ENCODE measurements at regions not wholly inside any gene's neighbourhood (a gene's known extent, or its start where the extent isn't known, plus 50 kb on each side); places are given as distances from the start of the nearest gene placed in this dataset.
A peak's percentile ranks its signal among the peaks of the same experiment; 100 is the strongest.
"Not testable (repeated sequence)": the region's sequence is repeated elsewhere in the genome, so short reads cannot be mapped to it uniquely, and the experiment has no call there.

DNA sequence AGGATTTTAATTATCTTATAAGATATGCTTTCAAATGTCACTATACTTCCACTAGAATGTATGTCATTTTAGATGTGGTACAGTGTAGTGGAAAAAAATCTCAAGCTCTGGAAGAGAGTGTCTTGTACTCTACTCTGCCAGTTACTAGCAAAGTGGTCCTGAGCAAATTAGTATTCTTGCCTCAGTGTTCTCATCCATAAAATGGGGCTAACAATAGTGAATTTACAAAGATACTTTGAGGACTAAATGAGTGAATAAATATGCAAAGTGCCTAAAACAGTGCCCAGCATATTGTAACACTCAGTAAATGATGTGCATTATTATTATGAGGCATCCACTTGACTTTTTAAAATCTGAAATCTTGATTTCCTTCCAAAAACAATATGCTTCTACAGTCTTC lies 488.9 kb upstream of the PHF14 start:
- Histone ChIP-seq H3K4me3 (no peak overlapping the region), H3K36me3 (no peaks in the 10 kb centered on the region), H3K27me3 (no peaks in the 10 kb centered on the region), H3K27ac (no peak overlapping the region), H3K9me3 (no peaks in the 10 kb centered on the region), H3K4me1 (no peaks in the 10 kb centered on the region)
- no peak for DNase-seq
- TF ChIP-seq POLR2AphosphoS5 (IDR thresholded peaks at IDR 0.05) (no peak), POLR2A (IDR thresholded peaks at IDR 0.05) (no peak)
- TF ChIP-seq, protein P1, sequence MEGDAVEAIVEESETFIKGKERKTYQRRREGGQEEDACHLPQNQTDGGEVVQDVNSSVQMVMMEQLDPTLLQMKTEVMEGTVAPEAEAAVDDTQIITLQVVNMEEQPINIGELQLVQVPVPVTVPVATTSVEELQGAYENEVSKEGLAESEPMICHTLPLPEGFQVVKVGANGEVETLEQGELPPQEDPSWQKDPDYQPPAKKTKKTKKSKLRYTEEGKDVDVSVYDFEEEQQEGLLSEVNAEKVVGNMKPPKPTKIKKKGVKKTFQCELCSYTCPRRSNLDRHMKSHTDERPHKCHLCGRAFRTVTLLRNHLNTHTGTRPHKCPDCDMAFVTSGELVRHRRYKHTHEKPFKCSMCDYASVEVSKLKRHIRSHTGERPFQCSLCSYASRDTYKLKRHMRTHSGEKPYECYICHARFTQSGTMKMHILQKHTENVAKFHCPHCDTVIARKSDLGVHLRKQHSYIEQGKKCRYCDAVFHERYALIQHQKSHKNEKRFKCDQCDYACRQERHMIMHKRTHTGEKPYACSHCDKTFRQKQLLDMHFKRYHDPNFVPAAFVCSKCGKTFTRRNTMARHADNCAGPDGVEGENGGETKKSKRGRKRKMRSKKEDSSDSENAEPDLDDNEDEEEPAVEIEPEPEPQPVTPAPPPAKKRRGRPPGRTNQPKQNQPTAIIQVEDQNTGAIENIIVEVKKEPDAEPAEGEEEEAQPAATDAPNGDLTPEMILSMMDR (IDR thresholded peaks at IDR 0.05) = no peak
- intact Hi-C loops (cut with DNase I) = no loop called here

- intact Hi-C loops (cut with DNase I); H3K4me1 ChIP-seq; H3K36me3 ChIP-seq; H3K4me3 ChIP-seq; H3K9me3 ChIP-seq; H3K27me3 ChIP-seq; H3K27ac ChIP-seq: not testable (repeated sequence)
- DNase-seq = peak; percentile 48
- WGBS, 2 donors = 86 to 90% methylated on average over 18 of the region's 18 CpGs
Measured at GRCh38 chr7:10501206-10501884, 472.3 kb upstream of the PHF14 start.

- DNase-seq = no peak
- WGBS, 2 donors = 93 to 98% methylated on average over 2 of the region's 2 CpGs
- Histone ChIP-seq H3K4me3 (no peak overlapping the region), H3K27ac (no peak overlapping the region), H3K27me3 (no peaks in the 10 kb centered on the region), H3K36me3 (no peaks in the 10 kb centered on the region), H3K9me3 (no peaks in the 10 kb centered on the region), H3K4me1 (no peaks in the 10 kb centered on the region)
- intact Hi-C loops (cut with DNase I) = no loop called here
- TF ChIP-seq POLR2AphosphoS5 (IDR thresholded peaks at IDR 0.05) = no peak
Measured at GRCh38 chr7:10507032-10507431, 466.6 kb upstream of the PHF14 start.

- H3K4me1 ChIP-seq = no peaks in the 10 kb centered on the region
- 35 to 53% methylated on average over 2 of the region's 2 CpGs for WGBS, 2 donors
- peaks cover 0 to 2% (median 0%) of the 10 kb centered on the region in 4 donors for H3K9me3 ChIP-seq
- no peak for TF ChIP-seq POLR2AphosphoS5 (IDR thresholded peaks at IDR 0.05)
- no peak for TF ChIP-seq EP300 (IDR thresholded peaks at IDR 0.05)
- no peak for TF ChIP-seq POLR2A (IDR thresholded peaks at IDR 0.05)
- TF ChIP-seq, protein P1 (IDR thresholded peaks at IDR 0.05) = no peak
- no peak overlapping the region for H3K27ac ChIP-seq
- H3K36me3 ChIP-seq = no peaks in the 10 kb centered on the region
- DNase-seq = no peak
- H3K27me3 ChIP-seq = no peaks in the 10 kb centered on the region
- intact Hi-C loops (cut with DNase I) = no loop called here
- H3K4me3 ChIP-seq = no peak overlapping the region
Measured at GRCh38 chr7:10521306-10521705, 452.4 kb upstream of the PHF14 start.

DNA sequence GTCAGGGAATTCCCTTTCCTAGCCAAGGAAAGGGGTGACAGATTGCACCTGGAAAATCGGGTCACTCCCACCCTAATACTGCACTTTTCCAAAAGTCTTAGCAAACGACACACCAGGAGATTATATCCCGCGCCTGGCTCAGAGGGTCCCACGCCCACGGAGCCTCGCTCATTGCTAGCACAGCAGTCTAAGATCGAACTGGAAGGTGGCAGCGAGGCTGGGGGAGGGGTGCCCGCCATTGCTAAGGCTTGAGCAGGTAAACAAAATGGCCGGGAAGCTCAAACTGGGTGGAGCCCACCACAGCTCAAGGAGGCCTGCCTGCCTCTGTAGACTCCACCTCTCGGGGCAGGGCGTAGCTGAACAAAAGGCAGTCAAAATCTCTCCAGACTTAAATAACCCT lies 440.2 kb upstream of the PHF14 start:
- H3K4me1 ChIP-seq; intact Hi-C loops (cut with DNase I); H3K4me3 ChIP-seq; H3K36me3 ChIP-seq; H3K9me3 ChIP-seq; H3K27ac ChIP-seq; H3K27me3 ChIP-seq; DNase-seq: not testable (repeated sequence)
- WGBS, 2 donors = 85 to 92% methylated on average over 13 of the region's 13 CpGs

DNA sequence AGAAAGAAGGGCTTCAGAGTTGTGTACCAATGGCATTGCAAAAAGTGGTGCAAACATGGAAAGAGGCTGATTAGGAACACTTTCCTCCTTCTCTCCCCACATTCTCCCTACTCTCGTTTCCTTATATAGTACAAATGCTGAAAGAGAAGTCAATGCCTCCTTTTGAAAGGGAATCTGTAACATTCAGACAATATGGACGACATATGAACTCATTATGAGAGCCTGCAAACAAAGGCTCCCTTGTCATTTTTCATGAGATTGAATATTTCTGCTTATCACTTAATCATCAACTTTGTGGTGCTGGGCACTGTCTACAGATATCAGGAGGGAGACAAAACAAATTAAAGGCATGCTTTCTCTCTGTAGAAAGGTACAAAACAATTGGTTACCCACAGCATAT lies 437.1 kb upstream of the PHF14 start:
- no peaks in the 10 kb centered on the region for H3K4me1 ChIP-seq
- TF ChIP-seq EP300 (IDR thresholded peaks at IDR 0.05) (no peak), POLR2A (IDR thresholded peaks at IDR 0.05) (no peak), POLR2AphosphoS5 (IDR thresholded peaks at IDR 0.05) (no peak)
- TF ChIP-seq, protein P1 (IDR thresholded peaks at IDR 0.05) = no peak
- WGBS, 2 donors = 48 to 49% methylated on average over 2 of the region's 2 CpGs

More for the DNA sequence above, 437.1 kb upstream of the PHF14 start:
- intact Hi-C loops (cut with DNase I) = no loop called here
- Histone ChIP-seq H3K36me3 (no peaks in the 10 kb centered on the region), H3K4me3 (no peak overlapping the region), H3K27me3 (no peaks in the 10 kb centered on the region), H3K27ac (no peak overlapping the region), H3K9me3 (peaks cover 0 to 6% (median 2%) of the 10 kb centered on the region in 4 donors)
- no peak for DNase-seq

Measured in sigmoid colon (tissue), 6 donors.